HepG2 (cell line): ENCODE measurements at regions not wholly inside any gene's neighbourhood (a gene's known extent, or its start where the extent isn't known, plus 50 kb on each side); places are given as distances from the start of the nearest gene placed in this dataset.
A peak's percentile ranks its signal among the peaks of the same experiment; 100 is the strongest.

Experiments
- EEA1 ChIP-seq: sonication (generic); formaldehyde crosslinking; IDR thresholded peaks from 2 replicates; pipeline ENCODE4 v1.5.1; 2020; ENCODE audit warnings: mild to moderate bottlenecking, missing genetic modification reagents, borderline replicate concordance
- FOXA1 ChIP-seq, 2 experiments: fragments of 450-650 bp in 1 of 2; sonication (generic) in 1 of 2; formaldehyde crosslinking in 1 of 2; IDR thresholded peaks; 2 replicates each; pipeline versions ENCODE4 v1.4.0 to v1.6.1; 2016 to 2020; ENCODE audit warnings: missing genetic modification reagents in 1 of 2
- FOXJ3 ChIP-seq: sonication (generic); formaldehyde crosslinking; IDR thresholded peaks from 2 replicates; pipeline ENCODE4 v1.4.0; 2020; ENCODE audit warnings: missing genetic modification reagents, mild to moderate bottlenecking, borderline replicate concordance
- GATA4 ChIP-seq: sonication (generic); IDR thresholded peaks from 2 replicates; pipeline ENCODE4 v1.6.1; 2016; ENCODE audit warnings: antibody characterized with exemption, low read depth, borderline replicate concordance
- HOXD1 ChIP-seq: sonication (generic); formaldehyde crosslinking; IDR thresholded peaks from 2 replicates; pipeline ENCODE4 v1.5.0; 2020; ENCODE audit warnings: missing genetic modification reagents
- NR2C2 ChIP-seq: sonication (generic); formaldehyde crosslinking; IDR thresholded peaks from 2 replicates; pipeline ENCODE4 v1.4.0; 2020; ENCODE audit warnings: missing genetic modification reagents, mild to moderate bottlenecking, moderate library complexity, borderline replicate concordance
- POGZ ChIP-seq: sonication (generic); formaldehyde crosslinking; IDR thresholded peaks from 2 replicates; pipeline ENCODE4 v1.4.0; 2020; ENCODE audit warnings: mild to moderate bottlenecking, missing genetic modification reagents
- SKI ChIP-seq: fragments of 450-650 bp; IDR thresholded peaks from one replicate; pipeline ENCODE4 v1.6.1; 2018; ENCODE audit warnings: mild to moderate bottlenecking; ENCODE audit not compliant: partially characterized antibody
- SP1 ChIP-seq, 2 experiments: fragments of 450-650 bp in 1 of 2; sonication (generic) in 1 of 2; formaldehyde crosslinking in 1 of 2; IDR thresholded peaks; 2 replicates each; pipeline versions ENCODE4 v1.4.0 to v1.6.1; 2016 to 2020; ENCODE audit warnings: missing genetic modification reagents in 1 of 2
- ZKSCAN8 ChIP-seq: IDR thresholded peaks from 2 replicates; pipeline ENCODE4 v1.6.1; 2016; ENCODE audit warnings: borderline replicate concordance, missing genetic modification reagents, missing compliant biosample characterization
- ZNF337 ChIP-seq: sonication (generic); formaldehyde crosslinking; IDR thresholded peaks from 2 replicates; pipeline ENCODE4 v1.5.1; 2020; ENCODE audit warnings: missing genetic modification reagents, low read depth, mild to moderate bottlenecking, borderline replicate concordance
- ZNF564 ChIP-seq: sonication (generic); formaldehyde crosslinking; IDR thresholded peaks from 2 replicates; pipeline ENCODE4 v1.8.1; 2023; ENCODE audit warnings: mild to moderate bottlenecking, missing genetic modification reagents
- TF ChIP-seq, protein P1 (sequence below): sonication (generic); formaldehyde crosslinking; IDR thresholded peaks from 2 replicates; pipeline ENCODE4 v1.4.0; 2020; ENCODE audit warnings: missing genetic modification reagents, borderline replicate concordance
- TF ChIP-seq, protein P2 (sequence below): sonication (generic); formaldehyde crosslinking; IDR thresholded peaks from 2 replicates; pipeline ENCODE4 v1.5.0; 2020; ENCODE audit warnings: missing genetic modification reagents
- TF ChIP-seq, protein P3 (sequence below): sonication (generic); formaldehyde crosslinking; IDR thresholded peaks from 2 replicates; pipeline ENCODE4 v1.5.1; 2020; ENCODE audit warnings: missing genetic modification reagents, mild to moderate bottlenecking, borderline replicate concordance
- TF ChIP-seq, protein P4 (sequence below): sonication (generic); formaldehyde crosslinking; IDR thresholded peaks from 2 replicates; pipeline ENCODE4 v1.4.0; 2020; ENCODE audit warnings: missing genetic modification reagents, low read depth, mild to moderate bottlenecking, borderline replicate concordance
- TF ChIP-seq, protein P5 (sequence below): sonication (generic); formaldehyde crosslinking; IDR thresholded peaks from 2 replicates; pipeline ENCODE4 v1.4.0; 2020; ENCODE audit warnings: missing genetic modification reagents

DNA sequence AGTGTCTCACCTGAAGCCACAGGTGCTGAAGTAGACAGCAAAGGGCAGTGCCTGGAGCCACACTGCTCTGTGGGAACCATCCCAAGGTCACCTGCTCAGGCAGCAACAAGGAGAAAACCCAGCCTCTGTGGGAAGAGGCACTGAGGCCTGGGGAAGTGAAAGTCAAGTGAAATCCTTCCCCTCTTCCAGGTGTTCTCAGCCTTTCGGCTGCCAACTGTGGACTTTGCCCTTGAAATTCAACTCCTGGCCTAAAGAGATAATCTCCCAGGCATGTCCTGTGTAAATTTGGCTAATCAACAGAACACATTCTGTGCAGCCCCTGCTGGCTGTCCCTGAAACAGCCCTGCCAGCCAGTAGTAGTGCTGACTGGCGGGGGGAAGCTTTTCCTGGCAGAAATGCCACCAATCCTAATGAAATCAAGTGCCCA, 112.1 kb downstream of the RPL27A start (continued):
- TF ChIP-seq, protein P1, sequence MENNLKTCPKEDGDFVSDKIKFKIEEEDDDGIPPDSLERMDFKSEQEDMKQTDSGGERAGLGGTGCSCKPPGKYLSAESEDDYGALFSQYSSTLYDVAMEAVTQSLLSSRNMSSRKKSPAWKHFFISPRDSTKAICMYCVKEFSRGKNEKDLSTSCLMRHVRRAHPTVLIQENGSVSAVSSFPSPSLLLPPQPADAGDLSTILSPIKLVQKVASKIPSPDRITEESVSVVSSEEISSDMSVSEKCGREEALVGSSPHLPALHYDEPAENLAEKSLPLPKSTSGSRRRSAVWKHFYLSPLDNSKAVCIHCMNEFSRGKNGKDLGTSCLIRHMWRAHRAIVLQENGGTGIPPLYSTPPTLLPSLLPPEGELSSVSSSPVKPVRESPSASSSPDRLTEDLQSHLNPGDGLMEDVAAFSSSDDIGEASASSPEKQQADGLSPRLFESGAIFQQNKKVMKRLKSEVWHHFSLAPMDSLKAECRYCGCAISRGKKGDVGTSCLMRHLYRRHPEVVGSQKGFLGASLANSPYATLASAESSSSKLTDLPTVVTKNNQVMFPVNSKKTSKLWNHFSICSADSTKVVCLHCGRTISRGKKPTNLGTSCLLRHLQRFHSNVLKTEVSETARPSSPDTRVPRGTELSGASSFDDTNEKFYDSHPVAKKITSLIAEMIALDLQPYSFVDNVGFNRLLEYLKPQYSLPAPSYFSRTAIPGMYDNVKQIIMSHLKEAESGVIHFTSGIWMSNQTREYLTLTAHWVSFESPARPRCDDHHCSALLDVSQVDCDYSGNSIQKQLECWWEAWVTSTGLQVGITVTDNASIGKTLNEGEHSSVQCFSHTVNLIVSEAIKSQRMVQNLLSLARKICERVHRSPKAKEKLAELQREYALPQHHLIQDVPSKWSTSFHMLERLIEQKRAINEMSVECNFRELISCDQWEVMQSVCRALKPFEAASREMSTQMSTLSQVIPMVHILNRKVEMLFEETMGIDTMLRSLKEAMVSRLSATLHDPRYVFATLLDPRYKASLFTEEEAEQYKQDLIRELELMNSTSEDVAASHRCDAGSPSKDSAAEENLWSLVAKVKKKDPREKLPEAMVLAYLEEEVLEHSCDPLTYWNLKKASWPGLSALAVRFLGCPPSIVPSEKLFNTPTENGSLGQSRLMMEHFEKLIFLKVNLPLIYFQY: 0 out of 2 replicates have a peak, but pooled peaks have one; percentile 16
- TF ChIP-seq HOXD1 (CRISPR knock-in tag) (no peak), POGZ (CRISPR knock-in tag) (peak; percentile 66), FOXJ3 (peak; percentile 62; the same call in 1 of the 2 replicates), SP1 (IDR thresholded peaks at IDR 0.05) (no peak), SP1 (CRISPR knock-in tag; IDR thresholded peaks at IDR 0.05) (no peak), ZNF564 (CRISPR knock-in tag) (peak; percentile 83; the same call in 1 of the 2 replicates), SKI (peak; percentile 39), ZNF337 (CRISPR knock-in tag) (peak; percentile 95), GATA4 (0 out of 2 replicates have a peak, but pooled peaks have one; percentile 28), EEA1 (CRISPR knock-in tag) (no peak), FOXA1 (IDR thresholded peaks at IDR 0.05) (no peak), FOXA1 (CRISPR knock-in tag; IDR thresholded peaks at IDR 0.05) (peak; percentile 88), NR2C2 (CRISPR knock-in tag) (peak; percentile 55; the same call in 1 of the 2 replicates), ZKSCAN8 (CRISPR knock-in tag) (0 out of 2 replicates have a peak, but pooled peaks have one; percentile 60)
- TF ChIP-seq, protein P2, sequence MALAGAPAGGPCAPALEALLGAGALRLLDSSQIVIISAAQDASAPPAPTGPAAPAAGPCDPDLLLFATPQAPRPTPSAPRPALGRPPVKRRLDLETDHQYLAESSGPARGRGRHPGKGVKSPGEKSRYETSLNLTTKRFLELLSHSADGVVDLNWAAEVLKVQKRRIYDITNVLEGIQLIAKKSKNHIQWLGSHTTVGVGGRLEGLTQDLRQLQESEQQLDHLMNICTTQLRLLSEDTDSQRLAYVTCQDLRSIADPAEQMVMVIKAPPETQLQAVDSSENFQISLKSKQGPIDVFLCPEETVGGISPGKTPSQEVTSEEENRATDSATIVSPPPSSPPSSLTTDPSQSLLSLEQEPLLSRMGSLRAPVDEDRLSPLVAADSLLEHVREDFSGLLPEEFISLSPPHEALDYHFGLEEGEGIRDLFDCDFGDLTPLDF: no peak
- TF ChIP-seq, protein P3, sequence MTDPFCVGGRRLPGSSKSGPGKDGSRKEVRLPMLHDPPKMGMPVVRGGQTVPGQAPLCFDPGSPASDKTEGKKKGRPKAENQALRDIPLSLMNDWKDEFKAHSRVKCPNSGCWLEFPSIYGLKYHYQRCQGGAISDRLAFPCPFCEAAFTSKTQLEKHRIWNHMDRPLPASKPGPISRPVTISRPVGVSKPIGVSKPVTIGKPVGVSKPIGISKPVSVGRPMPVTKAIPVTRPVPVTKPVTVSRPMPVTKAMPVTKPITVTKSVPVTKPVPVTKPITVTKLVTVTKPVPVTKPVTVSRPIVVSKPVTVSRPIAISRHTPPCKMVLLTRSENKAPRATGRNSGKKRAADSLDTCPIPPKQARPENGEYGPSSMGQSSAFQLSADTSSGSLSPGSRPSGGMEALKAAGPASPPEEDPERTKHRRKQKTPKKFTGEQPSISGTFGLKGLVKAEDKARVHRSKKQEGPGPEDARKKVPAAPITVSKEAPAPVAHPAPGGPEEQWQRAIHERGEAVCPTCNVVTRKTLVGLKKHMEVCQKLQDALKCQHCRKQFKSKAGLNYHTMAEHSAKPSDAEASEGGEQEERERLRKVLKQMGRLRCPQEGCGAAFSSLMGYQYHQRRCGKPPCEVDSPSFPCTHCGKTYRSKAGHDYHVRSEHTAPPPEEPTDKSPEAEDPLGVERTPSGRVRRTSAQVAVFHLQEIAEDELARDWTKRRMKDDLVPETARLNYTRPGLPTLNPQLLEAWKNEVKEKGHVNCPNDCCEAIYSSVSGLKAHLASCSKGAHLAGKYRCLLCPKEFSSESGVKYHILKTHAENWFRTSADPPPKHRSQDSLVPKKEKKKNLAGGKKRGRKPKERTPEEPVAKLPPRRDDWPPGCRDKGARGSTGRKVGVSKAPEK: peak; percentile 47; the same call in 1 of the 2 replicates
- TF ChIP-seq, protein P4, sequence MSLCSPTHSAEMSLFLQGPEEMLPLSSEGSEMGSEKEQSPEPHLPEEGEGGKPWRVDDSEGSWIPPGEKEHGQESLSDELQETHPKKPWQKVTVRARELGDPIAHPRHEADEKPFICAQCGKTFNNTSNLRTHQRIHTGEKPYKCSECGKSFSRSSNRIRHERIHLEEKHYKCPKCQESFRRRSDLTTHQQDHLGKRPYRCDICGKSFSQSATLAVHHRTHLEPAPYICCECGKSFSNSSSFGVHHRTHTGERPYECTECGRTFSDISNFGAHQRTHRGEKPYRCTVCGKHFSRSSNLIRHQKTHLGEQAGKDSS (CRISPR knock-in tag): peak; percentile 57; the same call in 1 of the 2 replicates
- TF ChIP-seq, protein P5, sequence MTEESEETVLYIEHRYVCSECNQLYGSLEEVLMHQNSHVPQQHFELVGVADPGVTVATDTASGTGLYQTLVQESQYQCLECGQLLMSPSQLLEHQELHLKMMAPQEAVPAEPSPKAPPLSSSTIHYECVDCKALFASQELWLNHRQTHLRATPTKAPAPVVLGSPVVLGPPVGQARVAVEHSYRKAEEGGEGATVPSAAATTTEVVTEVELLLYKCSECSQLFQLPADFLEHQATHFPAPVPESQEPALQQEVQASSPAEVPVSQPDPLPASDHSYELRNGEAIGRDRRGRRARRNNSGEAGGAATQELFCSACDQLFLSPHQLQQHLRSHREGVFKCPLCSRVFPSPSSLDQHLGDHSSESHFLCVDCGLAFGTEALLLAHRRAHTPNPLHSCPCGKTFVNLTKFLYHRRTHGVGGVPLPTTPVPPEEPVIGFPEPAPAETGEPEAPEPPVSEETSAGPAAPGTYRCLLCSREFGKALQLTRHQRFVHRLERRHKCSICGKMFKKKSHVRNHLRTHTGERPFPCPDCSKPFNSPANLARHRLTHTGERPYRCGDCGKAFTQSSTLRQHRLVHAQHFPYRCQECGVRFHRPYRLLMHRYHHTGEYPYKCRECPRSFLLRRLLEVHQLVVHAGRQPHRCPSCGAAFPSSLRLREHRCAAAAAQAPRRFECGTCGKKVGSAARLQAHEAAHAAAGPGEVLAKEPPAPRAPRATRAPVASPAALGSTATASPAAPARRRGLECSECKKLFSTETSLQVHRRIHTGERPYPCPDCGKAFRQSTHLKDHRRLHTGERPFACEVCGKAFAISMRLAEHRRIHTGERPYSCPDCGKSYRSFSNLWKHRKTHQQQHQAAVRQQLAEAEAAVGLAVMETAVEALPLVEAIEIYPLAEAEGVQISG: peak; percentile 47; the same call in 1 of the 2 replicates
